ENCODE measurements at regions not wholly inside any gene's neighbourhood (a gene's known extent, or its start where the extent isn't known, plus 50 kb on each side); places are given as distances from the start of the nearest gene placed in this dataset.

- no peak overlapping the region for H3K4me3 ChIP-seq
- DNase-seq (ENCODE audit: low spot score), result no peak
- TF ChIP-seq, protein P1, sequence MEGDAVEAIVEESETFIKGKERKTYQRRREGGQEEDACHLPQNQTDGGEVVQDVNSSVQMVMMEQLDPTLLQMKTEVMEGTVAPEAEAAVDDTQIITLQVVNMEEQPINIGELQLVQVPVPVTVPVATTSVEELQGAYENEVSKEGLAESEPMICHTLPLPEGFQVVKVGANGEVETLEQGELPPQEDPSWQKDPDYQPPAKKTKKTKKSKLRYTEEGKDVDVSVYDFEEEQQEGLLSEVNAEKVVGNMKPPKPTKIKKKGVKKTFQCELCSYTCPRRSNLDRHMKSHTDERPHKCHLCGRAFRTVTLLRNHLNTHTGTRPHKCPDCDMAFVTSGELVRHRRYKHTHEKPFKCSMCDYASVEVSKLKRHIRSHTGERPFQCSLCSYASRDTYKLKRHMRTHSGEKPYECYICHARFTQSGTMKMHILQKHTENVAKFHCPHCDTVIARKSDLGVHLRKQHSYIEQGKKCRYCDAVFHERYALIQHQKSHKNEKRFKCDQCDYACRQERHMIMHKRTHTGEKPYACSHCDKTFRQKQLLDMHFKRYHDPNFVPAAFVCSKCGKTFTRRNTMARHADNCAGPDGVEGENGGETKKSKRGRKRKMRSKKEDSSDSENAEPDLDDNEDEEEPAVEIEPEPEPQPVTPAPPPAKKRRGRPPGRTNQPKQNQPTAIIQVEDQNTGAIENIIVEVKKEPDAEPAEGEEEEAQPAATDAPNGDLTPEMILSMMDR (IDR thresholded peaks at IDR 0.05), result no peak
- H3K27ac ChIP-seq, result no peak overlapping the region
Measured at GRCh38 chr10:124281666-124282065, 137.1 kb downstream of the OAT start.

GRCh38 chr10:124280916-124281315, 137.8 kb downstream of the OAT start:
- TF ChIP-seq, protein P1 (IDR thresholded peaks at IDR 0.05), result no peak
- no peak overlapping the region for H3K4me3 ChIP-seq
- no peak for DNase-seq (ENCODE audit: low spot score)
- no peak overlapping the region for H3K27ac ChIP-seq

DNA sequence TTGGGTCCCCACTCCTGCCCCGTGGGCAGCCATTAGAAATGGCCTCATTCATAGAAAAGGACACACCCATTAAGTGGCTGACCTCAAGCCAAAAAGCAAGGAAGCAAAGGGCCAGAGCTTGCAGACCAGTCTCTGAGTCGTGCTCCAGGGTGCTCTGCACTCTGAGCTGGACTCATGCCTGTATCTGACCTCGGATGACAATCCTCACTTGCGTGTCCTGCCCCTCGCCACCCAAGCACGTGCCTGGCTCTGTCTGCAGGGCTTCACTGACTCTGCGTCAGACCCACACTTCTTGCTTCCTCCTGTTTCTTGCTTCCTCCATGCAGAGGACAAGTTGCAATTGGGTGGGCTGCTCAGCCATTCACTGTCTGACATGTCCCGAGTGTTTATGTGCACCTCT, 138.8 kb downstream of the OAT start:
- Histone ChIP-seq H3K4me3 (no peak overlapping the region), H3K27ac (no peak overlapping the region)
- TF ChIP-seq, protein P1 (IDR thresholded peaks at IDR 0.05), result no peak
- no peak for DNase-seq (ENCODE audit: low spot score)

DNA sequence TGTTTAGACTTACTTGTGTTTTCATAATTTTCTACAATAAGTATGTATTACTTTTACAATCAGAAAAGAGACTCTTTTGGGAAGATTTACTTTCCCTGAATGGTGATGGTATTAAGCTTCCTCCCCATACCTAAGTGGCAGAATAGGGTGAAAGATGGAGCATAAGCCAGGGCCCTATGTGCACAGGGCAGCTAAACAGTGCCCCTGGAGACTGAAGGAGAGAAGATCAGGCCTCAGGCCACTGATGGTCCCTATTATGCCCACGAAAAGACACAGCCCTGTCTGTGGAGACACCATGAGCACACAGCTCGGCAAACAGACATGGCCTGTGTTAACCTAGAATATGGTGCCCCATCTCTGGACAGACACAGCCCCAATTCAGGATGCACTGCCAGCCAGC, 139.4 kb downstream of the OAT start:
- no peak overlapping the region for H3K27ac ChIP-seq
- TF ChIP-seq, protein P1 (IDR thresholded peaks at IDR 0.05), result no peak
- no peak overlapping the region for H3K4me3 ChIP-seq
- no peak for DNase-seq (ENCODE audit: low spot score)

DNA sequence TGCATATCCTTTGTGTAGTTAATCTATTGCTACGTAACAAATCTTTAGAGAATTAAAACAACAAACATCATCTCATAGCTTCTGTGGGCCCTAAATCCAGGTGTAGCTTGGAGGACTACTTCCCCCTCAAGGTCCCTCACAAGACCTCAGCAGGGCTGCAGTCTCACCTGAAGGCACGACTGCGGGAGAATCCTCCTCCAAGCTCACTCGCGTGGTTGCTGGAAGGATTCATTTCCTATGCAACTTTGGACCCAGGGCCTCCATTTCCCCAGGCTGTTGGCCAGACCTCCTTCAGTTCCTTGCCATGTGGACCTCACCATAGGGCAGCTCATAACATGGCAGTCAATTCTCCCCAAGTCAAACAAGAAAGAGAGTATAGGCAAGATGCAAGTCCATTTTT, 140.4 kb downstream of the OAT start:
- no peak overlapping the region for H3K27ac ChIP-seq
- no peak overlapping the region for H3K4me3 ChIP-seq
- TF ChIP-seq, protein P1 (IDR thresholded peaks at IDR 0.05), result no peak
- no peak for DNase-seq (ENCODE audit: low spot score)

GRCh38 chr10:124273141-124273540, 145.6 kb downstream of the OAT start:
- Histone ChIP-seq H3K27ac (no peak overlapping the region), H3K4me3 (no peak overlapping the region)
- DNase-seq (ENCODE audit: low spot score), result no peak
- TF ChIP-seq, protein P1 (IDR thresholded peaks at IDR 0.05), result no peak

DNA sequence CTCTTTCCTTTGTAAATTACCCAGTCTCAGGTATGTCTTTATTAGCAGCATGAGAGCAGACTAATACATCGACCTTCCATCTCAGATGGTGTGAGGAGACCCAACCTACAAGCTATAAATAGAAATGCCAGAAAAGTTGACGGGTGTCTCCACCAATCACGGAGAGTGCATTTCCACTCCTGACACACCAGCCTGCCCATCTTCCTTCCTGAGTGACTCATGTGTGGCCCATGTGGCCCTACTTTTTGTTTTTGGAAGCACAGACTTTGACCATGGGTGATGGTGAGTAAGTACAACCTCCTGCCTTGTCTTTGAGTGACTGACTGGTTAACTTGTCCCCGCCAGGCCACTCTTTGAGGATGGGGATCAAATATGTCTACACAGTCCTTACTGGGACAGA, 147.0 kb downstream of the OAT start:
- H3K27ac ChIP-seq, result no peak overlapping the region
- H3K4me3 ChIP-seq, result no peak overlapping the region
- DNase-seq (ENCODE audit: low spot score), result no peak
- TF ChIP-seq, protein P1 (IDR thresholded peaks at IDR 0.05), result no peak

Measured in coronary artery (tissue), 2 donors.